Sigmoid colon (tissue), 6 donors: ENCODE measurements at regions not wholly inside any gene's neighbourhood (a gene's known extent, or its start where the extent isn't known, plus 50 kb on each side); places are given as distances from the start of the nearest gene placed in this dataset.

Experiments
- DNase-seq: peaks from one replicate; pipeline ENCODE4 v3.0.0-alpha.2; 2019
- H3K27ac ChIP-seq, 4 donors: fragments of 200-600 bp; sonication (generic); one replicate each; pipeline ENCODE4 v1.5.1; 2016 to 2019; ENCODE audit warnings: mild to moderate bottlenecking in 1 of 4
- H3K27me3 ChIP-seq, 3 donors: fragments of 200-600 bp; sonication (generic); one replicate each; pipeline ENCODE4 v1.5.1; 2019; ENCODE audit warnings: mild to moderate bottlenecking in 1 of 3
- H3K36me3 ChIP-seq, 4 donors: fragments of 200-600 bp; sonication (generic); one replicate each; pipeline ENCODE4 v1.5.1; 2016 to 2019
- H3K4me1 ChIP-seq, 4 donors: fragments of 200-600 bp; sonication (generic); one replicate each; pipeline ENCODE4 v1.5.1; 2017 to 2019
- H3K4me3 ChIP-seq, 4 donors: fragments of 200-600 bp; sonication (generic); one replicate each; pipeline ENCODE4 v1.5.1; 2017 to 2019; ENCODE audit warnings: mild to moderate bottlenecking in 2 of 4, moderate library complexity in 1 of 4
- H3K9me3 ChIP-seq, 4 donors: fragments of 200-600 bp in 3 of 4; sonication (generic) in 3 of 4; one replicate each; pipeline versions ENCODE4 v1.5.1 to v1.6.1; 2013 to 2019
- CTCF ChIP-seq, 4 experiments: fragments of 450-650 bp in 3 of 4; fragments of 200-600 bp in 1 of 4; IDR thresholded peaks; one replicate each; pipeline ENCODE4 v1.5.1; 2016 to 2019; ENCODE audit warnings: antibody characterized with exemption in 4 of 4, mild to moderate bottlenecking in 3 of 4, moderate library complexity in 2 of 4
- EP300 ChIP-seq, 4 donors: sonication (generic); formaldehyde crosslinking; IDR thresholded peaks; one replicate each; pipeline ENCODE4 v1.6.1; 2017; ENCODE audit warnings: antibody characterized with exemption in 4 of 4
- POLR2A ChIP-seq, 2 donors: fragments of 450-650 bp; IDR thresholded peaks; one replicate each; pipeline ENCODE4 v1.6.1; 2016; ENCODE audit warnings: antibody characterized with exemption in 2 of 2, mild to moderate bottlenecking in 2 of 2, moderate library complexity in 2 of 2
- POLR2AphosphoS5 ChIP-seq, 4 donors: sonication (generic); formaldehyde crosslinking; IDR thresholded peaks; one replicate each; pipeline ENCODE4 v1.6.1; 2017; ENCODE audit warnings: antibody characterized with exemption in 4 of 4
- WGBS, 2 donors: extraction: QIAGEN DNeasy Blood & Tissue Kit; methylation state at CpG; one replicate each; pipeline ENCODE4 v1.1.7; 2013; 5-methylcytosine and 5-hydroxymethylcytosine counted together
- intact Hi-C: fragments of 100-400 bp; cut with DNase I; formaldehyde crosslinking; loops from one replicate; pipeline ENCODE4 v1.15.1; 2023
- donor health status: healthy with polysubstance abuse.
- donor health status: healthy.

GRCh38 chr9:115235221-115235620 is 117.3 kb upstream of the TNC start:
- no peak overlapping the region for H3K27ac ChIP-seq
- no peaks in the 10 kb centered on the region for H3K9me3 ChIP-seq
- H3K4me3 ChIP-seq = no peak overlapping the region
- H3K27me3 ChIP-seq = no peaks in the 10 kb centered on the region
- TF ChIP-seq POLR2A (IDR thresholded peaks at IDR 0.05) (no peak), EP300 (IDR thresholded peaks at IDR 0.05) (no peak), POLR2AphosphoS5 (IDR thresholded peaks at IDR 0.05) (no peak), CTCF (IDR thresholded peaks at IDR 0.05) (no peak)
- WGBS, 2 donors = 42 to 98% methylated on average over 1 of the region's 1 CpG
- H3K36me3 ChIP-seq = no peaks in the 10 kb centered on the region
- H3K4me1 ChIP-seq = peaks cover 0 to 15% (median 11%) of the 10 kb centered on the region in 4 donors
- intact Hi-C loops = no loop called here
- DNase-seq = no peak

- TF ChIP-seq EP300 (IDR thresholded peaks at IDR 0.05) = no peak
- peak in 3 of 4 donors; percentile 28 to 59 (median 57) for TF ChIP-seq POLR2AphosphoS5 (IDR thresholded peaks at IDR 0.05)
- H3K36me3 ChIP-seq = no peaks in the 10 kb centered on the region
- intact Hi-C loops = no loop called here
- H3K27me3 ChIP-seq = no peaks in the 10 kb centered on the region
- H3K27ac ChIP-seq = peak overlapping the region in 3 of 4 donors; percentile 15 to 48 (median 32)
- peaks cover 0 to 15% (median 11%) of the 10 kb centered on the region in 4 donors for H3K4me1 ChIP-seq
- 86 to 92% methylated on average over 7 of the region's 7 CpGs for WGBS, 2 donors
- no peaks in the 10 kb centered on the region for H3K9me3 ChIP-seq
- peak; percentile 84 for DNase-seq
- no peak overlapping the region for H3K4me3 ChIP-seq
These were observed 119.5 kb upstream of the TNC start for GRCh38 chr9:115237385-115237998.

GRCh38 chr9:115240676-115241075 is 122.7 kb upstream of the TNC start:
- no peaks in the 10 kb centered on the region for H3K27me3 ChIP-seq
- no peaks in the 10 kb centered on the region for H3K9me3 ChIP-seq
- no peak overlapping the region for H3K27ac ChIP-seq
- intact Hi-C loops = no loop called here
- no peak for DNase-seq
- WGBS, 2 donors = 81 to 89% methylated on average over 1 of the region's 1 CpG
- H3K36me3 ChIP-seq = no peaks in the 10 kb centered on the region
- no peak overlapping the region for H3K4me3 ChIP-seq
- TF ChIP-seq EP300 (IDR thresholded peaks at IDR 0.05) = no peak
- no peak for TF ChIP-seq POLR2AphosphoS5 (IDR thresholded peaks at IDR 0.05)
- TF ChIP-seq CTCF (IDR thresholded peaks at IDR 0.05) = no peak
- no peak for TF ChIP-seq POLR2A (IDR thresholded peaks at IDR 0.05)
- H3K4me1 ChIP-seq = no peaks in the 10 kb centered on the region

GRCh38 chr9:115241641-115242040 is 123.7 kb upstream of the TNC start:
- DNase-seq = no peak
- no peak for TF ChIP-seq POLR2AphosphoS5 (IDR thresholded peaks at IDR 0.05)
- no peak for TF ChIP-seq EP300 (IDR thresholded peaks at IDR 0.05)
- TF ChIP-seq POLR2A (IDR thresholded peaks at IDR 0.05) = no peak
- TF ChIP-seq CTCF (IDR thresholded peaks at IDR 0.05) = no peak
- 34 to 64% methylated on average over 2 of the region's 2 CpGs for WGBS, 2 donors
- Histone ChIP-seq H3K27ac (no peak overlapping the region), H3K4me3 (no peak overlapping the region), H3K36me3 (no peaks in the 10 kb centered on the region), H3K4me1 (no peaks in the 10 kb centered on the region), H3K9me3 (no peaks in the 10 kb centered on the region), H3K27me3 (no peaks in the 10 kb centered on the region)
- intact Hi-C loops = no loop called here

GRCh38 chr9:115249488-115249887 is 131.5 kb upstream of the TNC start:
- no peak for DNase-seq
- Histone ChIP-seq H3K27ac (no peak overlapping the region), H3K36me3 (no peaks in the 10 kb centered on the region), H3K4me3 (no peak overlapping the region), H3K9me3 (no peaks in the 10 kb centered on the region), H3K27me3 (no peaks in the 10 kb centered on the region), H3K4me1 (peaks cover 0 to 26% (median 6%) of the 10 kb centered on the region in 4 donors)
- intact Hi-C loops = no loop called here
- TF ChIP-seq POLR2A (IDR thresholded peaks at IDR 0.05) (no peak), POLR2AphosphoS5 (IDR thresholded peaks at IDR 0.05) (no peak), EP300 (IDR thresholded peaks at IDR 0.05) (no peak), CTCF (IDR thresholded peaks at IDR 0.05) (no peak)
- 25 to 71% methylated on average over 3 of the region's 3 CpGs for WGBS, 2 donors
